Activated T-helper 1 cell treated with anti-CD3 and anti-CD28 coated beads, Interleukin-12 subunit alpha, Interleukin-12 subunit beta, Interleukin-2, Interleukin-4 antibody, amounts not matched to agents 30 ng/mL and 10 ng/mL and 1 ng/mL, durations not matched to agents 14 hours and 24 hours and 36 hours (primary cell): ENCODE measurements at regions not wholly inside any gene's neighbourhood (a gene's known extent, or its start where the extent isn't known, plus 50 kb on each side); places are given as distances from the start of the nearest gene placed in this dataset.

ENCODE experiments used
- DNase-seq: peaks from one replicate; pipeline ENCODE4 v3.0.0; 2021; ENCODE audit warnings: low spot score
- H3K27ac Mint-ChIP-seq: one replicate; pipeline ENCODE4 v1.8.0; 2021; ENCODE audit warnings: mild to moderate bottlenecking, mixed read lengths
- H3K27me3 Mint-ChIP-seq: one replicate; pipeline ENCODE4 v1.8.0; 2022; ENCODE audit warnings: mild to moderate bottlenecking, moderate library complexity, mixed read lengths; ENCODE audit not compliant: insufficient read depth
- H3K36me3 Mint-ChIP-seq: one replicate; pipeline ENCODE4 v1.8.0; 2021; ENCODE audit warnings: low read depth, mixed read lengths
- H3K4me1 Mint-ChIP-seq: one replicate; pipeline ENCODE4 v1.8.0; 2021; ENCODE audit warnings: low read depth, mixed read lengths
- H3K4me3 Mint-ChIP-seq: one replicate; pipeline ENCODE4 v1.8.0; 2021; ENCODE audit warnings: mild to moderate bottlenecking, moderate library complexity, mixed read lengths
- H3K9me3 Mint-ChIP-seq: one replicate; pipeline ENCODE4 v1.8.0; 2021; ENCODE audit warnings: mixed read lengths
- intact Hi-C: fragments of 100-400 bp; cut with micrococcal nuclease; formaldehyde crosslinking; loops from one replicate; pipeline ENCODE4 v1.15.1; 2024

GRCh38 chr22:47784991-47785390, 1022.5 kb downstream of the TBC1D22A start:
- Mint-ChIP-seq H3K27me3 (no peaks in the 10 kb centered on the region), H3K4me1 (no peaks in the 10 kb centered on the region), H3K4me3 (no peak overlapping the region), H3K9me3 (no peaks in the 10 kb centered on the region), H3K36me3 (no peaks in the 10 kb centered on the region), H3K27ac (no peak overlapping the region)
- intact Hi-C loops, result no loop called here
- no peak for DNase-seq

- Mint-ChIP-seq H3K9me3 (no peaks in the 10 kb centered on the region), H3K36me3 (no peaks in the 10 kb centered on the region), H3K4me3 (no peak overlapping the region), H3K4me1 (no peaks in the 10 kb centered on the region), H3K27me3 (no peaks in the 10 kb centered on the region), H3K27ac (no peak overlapping the region)
- intact Hi-C loops, result no loop called here
- DNase-seq, result no peak
Measured at GRCh38 chr22:47784367-47784983, 1022.0 kb downstream of the TBC1D22A start.

GRCh38 chr22:47783433-47784366, 1021.2 kb downstream of the TBC1D22A start:
- Mint-ChIP-seq H3K27me3 (no peaks in the 10 kb centered on the region), H3K4me1 (no peaks in the 10 kb centered on the region), H3K9me3 (no peaks in the 10 kb centered on the region), H3K27ac (no peak overlapping the region), H3K4me3 (no peak overlapping the region), H3K36me3 (no peaks in the 10 kb centered on the region)
- DNase-seq, result no peak
- intact Hi-C loops, result no loop called here

GRCh38 chr22:47782328-47783075, 1020.1 kb downstream of the TBC1D22A start:
- H3K9me3 Mint-ChIP-seq, result no peaks in the 10 kb centered on the region
- no peak overlapping the region for H3K27ac Mint-ChIP-seq
- no peaks in the 10 kb centered on the region for H3K27me3 Mint-ChIP-seq
- H3K4me3 Mint-ChIP-seq, result no peak overlapping the region
- H3K36me3 Mint-ChIP-seq, result no peaks in the 10 kb centered on the region
- DNase-seq, result no peak
- intact Hi-C loops, result no loop called here
- no peaks in the 10 kb centered on the region for H3K4me1 Mint-ChIP-seq

GRCh38 chr22:47781427-47782111, 1019.1 kb downstream of the TBC1D22A start:
- Mint-ChIP-seq H3K9me3 (no peaks in the 10 kb centered on the region), H3K36me3 (no peaks in the 10 kb centered on the region), H3K27ac (no peak overlapping the region)

GRCh38 chr22:47781024-47781423, 1018.6 kb downstream of the TBC1D22A start:
- H3K9me3 Mint-ChIP-seq, result no peaks in the 10 kb centered on the region
- H3K27me3 Mint-ChIP-seq, result no peaks in the 10 kb centered on the region
- intact Hi-C loops, result no loop called here
- H3K4me1 Mint-ChIP-seq, result no peaks in the 10 kb centered on the region
- no peak overlapping the region for H3K27ac Mint-ChIP-seq
- H3K36me3 Mint-ChIP-seq, result no peaks in the 10 kb centered on the region
- H3K4me3 Mint-ChIP-seq, result no peak overlapping the region
- no peak for DNase-seq

More at GRCh38 chr22:47781427-47782111, 1019.1 kb downstream of the TBC1D22A start:
- no peak overlapping the region for H3K4me3 Mint-ChIP-seq
- DNase-seq, result no peak
- no peaks in the 10 kb centered on the region for H3K4me1 Mint-ChIP-seq
- H3K27me3 Mint-ChIP-seq, result no peaks in the 10 kb centered on the region
- intact Hi-C loops, result no loop called here

GRCh38 chr22:47780281-47780875, 1017.9 kb downstream of the TBC1D22A start:
- Mint-ChIP-seq H3K9me3 (no peaks in the 10 kb centered on the region), H3K4me3 (no peak overlapping the region), H3K4me1 (no peaks in the 10 kb centered on the region), H3K27ac (no peak overlapping the region), H3K36me3 (no peaks in the 10 kb centered on the region), H3K27me3 (peaks cover 3% of the 10 kb centered on the region)
- no peak for DNase-seq
- intact Hi-C loops, result no loop called here

GRCh38 chr22:47779474-47779873, 1017.0 kb downstream of the TBC1D22A start:
- intact Hi-C loops, result no loop called here

GRCh38 chr22:47778160-47778658, 1015.8 kb downstream of the TBC1D22A start:
- intact Hi-C loops, result no loop called here
- no peaks in the 10 kb centered on the region for H3K9me3 Mint-ChIP-seq
- no peaks in the 10 kb centered on the region for H3K4me1 Mint-ChIP-seq
- H3K27me3 Mint-ChIP-seq, result peaks cover 4% of the 10 kb centered on the region
- H3K4me3 Mint-ChIP-seq, result no peak overlapping the region
- no peak for DNase-seq
- H3K27ac Mint-ChIP-seq, result no peak overlapping the region
- H3K36me3 Mint-ChIP-seq, result no peaks in the 10 kb centered on the region

More at GRCh38 chr22:47779474-47779873, 1017.0 kb downstream of the TBC1D22A start:
- Mint-ChIP-seq H3K27me3 (peaks cover 4% of the 10 kb centered on the region), H3K9me3 (no peaks in the 10 kb centered on the region), H3K4me3 (no peak overlapping the region), H3K36me3 (no peaks in the 10 kb centered on the region), H3K27ac (no peak overlapping the region), H3K4me1 (no peaks in the 10 kb centered on the region)
- DNase-seq, result no peak

GRCh38 chr22:47777426-47777825, 1015.0 kb downstream of the TBC1D22A start:
- H3K4me1 Mint-ChIP-seq, result no peaks in the 10 kb centered on the region
- H3K36me3 Mint-ChIP-seq, result no peaks in the 10 kb centered on the region
- H3K27me3 Mint-ChIP-seq, result peaks cover 4% of the 10 kb centered on the region
- intact Hi-C loops, result no loop called here
- H3K9me3 Mint-ChIP-seq, result no peaks in the 10 kb centered on the region
- H3K27ac Mint-ChIP-seq, result no peak overlapping the region
- no peak overlapping the region for H3K4me3 Mint-ChIP-seq
- DNase-seq, result no peak

GRCh38 chr22:47776329-47776728, 1013.9 kb downstream of the TBC1D22A start:
- Mint-ChIP-seq H3K9me3 (no peaks in the 10 kb centered on the region), H3K27me3 (peaks cover 4% of the 10 kb centered on the region), H3K4me1 (no peaks in the 10 kb centered on the region), H3K4me3 (no peak overlapping the region), H3K27ac (no peak overlapping the region), H3K36me3 (no peaks in the 10 kb centered on the region)
- intact Hi-C loops, result no loop called here
- DNase-seq, result no peak

GRCh38 chr22:47775686-47776085, 1013.2 kb downstream of the TBC1D22A start:
- no peaks in the 10 kb centered on the region for H3K9me3 Mint-ChIP-seq
- H3K4me3 Mint-ChIP-seq, result no peak overlapping the region
- no peak for DNase-seq
- intact Hi-C loops, result no loop called here
- no peaks in the 10 kb centered on the region for H3K4me1 Mint-ChIP-seq
- no peaks in the 10 kb centered on the region for H3K36me3 Mint-ChIP-seq
- peaks cover 4% of the 10 kb centered on the region for H3K27me3 Mint-ChIP-seq
- H3K27ac Mint-ChIP-seq, result no peak overlapping the region
